ENCODE measurements at regions not wholly inside any gene's neighbourhood (a gene's known extent, or its start where the extent isn't known, plus 50 kb on each side); places are given as distances from the start of the nearest gene placed in this dataset.
A peak's percentile ranks its signal among the peaks of the same experiment; 100 is the strongest.

DNA sequence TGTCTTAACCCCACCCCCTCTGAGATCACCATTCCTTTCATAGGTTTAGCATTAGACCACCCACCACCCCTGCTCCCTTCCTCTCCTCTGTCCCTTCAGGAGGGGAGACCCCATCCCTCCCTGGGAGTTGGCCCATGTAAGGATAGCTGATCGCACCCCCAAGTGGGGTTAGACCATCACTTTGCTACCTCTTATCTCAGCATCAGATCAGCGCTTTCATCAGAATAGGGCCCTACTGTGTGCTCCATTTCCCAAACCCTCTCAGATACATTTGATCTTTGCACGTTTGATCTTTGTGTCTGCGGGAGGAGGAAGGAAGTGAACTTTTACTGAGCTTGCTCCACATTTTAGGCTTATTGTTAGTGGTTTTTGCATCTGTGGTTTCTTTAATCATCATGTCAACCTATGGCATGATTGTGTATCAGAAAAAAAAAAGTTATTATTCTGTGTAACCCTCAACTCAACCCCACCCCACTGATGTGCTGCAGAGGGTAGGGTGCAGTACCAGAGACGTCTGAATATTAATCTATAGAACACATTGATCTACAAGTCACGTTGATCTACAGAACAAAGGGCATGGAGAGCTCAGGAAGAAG lies 81.2 kb downstream of the PDCL3 start:
- POLR2A ChIA-PET = interaction anchor here (0.6 to 1.8 kb wide), 7 partner anchors 10 to 368 kb away, joined by 3 to 4 read pairs (median 3); no protein-coding TSS in a partner anchor
- H3K4me1 Mint-ChIP-seq = peaks cover 37% of the 10 kb centered on the region

DNA sequence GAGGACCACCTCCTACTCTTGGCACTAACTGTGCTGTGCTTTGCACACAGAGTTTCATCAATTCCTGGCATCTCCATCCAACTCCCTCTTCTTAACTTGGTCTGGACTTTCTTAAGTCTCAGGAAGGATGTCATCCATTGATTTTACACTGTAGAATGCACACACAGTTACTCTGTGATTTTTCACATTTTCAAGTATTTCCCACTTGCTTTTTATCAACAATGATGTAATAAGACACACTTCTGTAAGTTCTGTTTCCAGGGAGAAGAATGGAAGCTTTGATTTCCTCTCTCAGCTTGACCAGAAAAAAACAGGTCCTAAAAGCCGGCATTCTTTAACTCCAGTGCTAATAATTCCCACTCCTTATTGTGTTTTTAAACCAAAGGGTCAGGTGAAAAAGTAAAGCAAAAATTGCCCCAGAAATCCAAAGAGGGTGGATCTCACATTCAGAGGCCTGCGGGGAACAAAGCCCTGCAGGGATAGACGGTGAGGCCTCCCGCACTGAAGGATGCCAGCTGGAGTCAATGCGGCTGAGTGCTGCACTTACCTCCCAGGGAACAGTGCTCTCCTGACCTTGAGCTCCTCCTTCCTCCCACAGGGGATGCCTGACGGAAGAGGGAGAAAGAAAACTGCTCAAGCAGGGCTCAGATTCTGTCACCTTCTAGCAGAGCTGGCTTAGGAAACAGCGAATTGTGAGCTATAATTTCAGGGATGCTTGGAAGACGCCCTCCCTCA lies 83.1 kb downstream of the PDCL3 start:
- CTCF ChIA-PET = no interaction called here
- H3K4me3 Mint-ChIP-seq = no peak overlapping the region
- no peaks in the 10 kb centered on the region for H3K27me3 Mint-ChIP-seq
- H3K27ac Mint-ChIP-seq = no peak overlapping the region
- H3K9me3 Mint-ChIP-seq = peaks cover 6% of the 10 kb centered on the region
- POLR2A ChIA-PET = no interaction called here
- no peak for DNase-seq
- H3K36me3 Mint-ChIP-seq (ENCODE audit: low read depth) = no peaks in the 10 kb centered on the region
- peaks cover 39% of the 10 kb centered on the region for H3K4me1 Mint-ChIP-seq

More for the DNA sequence above, 81.2 kb downstream of the PDCL3 start:
- no peak overlapping the region for H3K4me3 Mint-ChIP-seq
- H3K27ac Mint-ChIP-seq = peak overlapping the region; percentile 69
- CTCF ChIA-PET = interaction anchor here (0.8 to 2.5 kb wide), 5 partner anchors 13 to 298 kb away, joined by 3 to 6 read pairs (median 4); no protein-coding TSS in a partner anchor
- no peaks in the 10 kb centered on the region for H3K36me3 Mint-ChIP-seq (ENCODE audit: low read depth)
- peak; percentile 24 for DNase-seq
- peaks cover 7% of the 10 kb centered on the region for H3K27me3 Mint-ChIP-seq
- peaks cover 3% of the 10 kb centered on the region for H3K9me3 Mint-ChIP-seq

DNA sequence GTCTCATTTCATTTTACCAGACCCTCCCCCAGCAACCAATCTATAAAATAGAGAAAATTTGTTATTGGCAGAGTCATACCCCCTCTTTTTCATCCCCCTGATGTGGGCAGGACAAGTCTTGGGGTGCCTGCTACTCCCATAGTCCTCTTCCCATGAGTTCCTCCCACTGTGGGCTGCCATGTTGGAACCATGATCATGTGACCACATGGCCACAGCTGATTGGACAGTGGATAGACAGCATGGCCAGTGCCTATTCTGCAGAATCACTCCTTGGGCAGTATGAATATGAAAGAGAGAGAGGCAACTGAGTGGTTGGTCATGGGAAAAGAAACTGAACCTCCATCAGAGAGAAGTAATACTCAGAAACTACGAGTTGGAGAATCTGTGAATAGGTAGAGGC lies 84.9 kb downstream of the PDCL3 start:
- no peak for DNase-seq
- H3K27me3 Mint-ChIP-seq = no peaks in the 10 kb centered on the region
- CTCF ChIA-PET = no interaction called here

DNA sequence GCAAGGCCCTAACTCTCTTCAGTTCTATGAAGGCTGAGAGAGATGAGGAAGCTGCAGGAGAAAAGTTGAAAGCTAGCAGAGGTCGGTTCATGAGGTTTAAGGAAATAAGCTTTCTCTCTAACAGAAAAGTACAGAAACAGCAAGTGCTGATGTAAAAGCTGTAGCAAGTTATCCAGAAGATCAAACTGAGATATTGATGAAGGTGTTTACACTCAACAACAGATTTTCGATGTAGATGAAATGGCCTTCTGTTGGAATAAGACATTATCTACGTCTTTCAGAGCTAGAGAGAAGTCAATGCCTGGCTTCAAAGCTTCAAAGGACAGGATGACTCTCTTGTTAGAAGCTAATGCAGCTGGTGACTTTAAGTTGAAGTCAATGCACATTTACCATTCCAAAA lies 87.4 kb downstream of the PDCL3 start:
- POLR2A ChIA-PET = interaction anchor here (1.4 kb wide), 1 partner anchor 18 kb away, joined by 5 read pairs; no protein-coding TSS in a partner anchor
- H3K9me3 Mint-ChIP-seq = peaks cover 6% of the 10 kb centered on the region
- no peak for DNase-seq
- no peaks in the 10 kb centered on the region for H3K27me3 Mint-ChIP-seq
- CTCF ChIA-PET = interaction anchor here (0.9 to 1.2 kb wide), 2 partner anchors 10 to 40 kb away, joined by 3 read pairs; no protein-coding TSS in a partner anchor
- H3K4me1 Mint-ChIP-seq = peaks cover 10% of the 10 kb centered on the region
- H3K36me3 Mint-ChIP-seq (ENCODE audit: low read depth) = no peaks in the 10 kb centered on the region
- H3K27ac Mint-ChIP-seq = no peak overlapping the region
- no peak overlapping the region for H3K4me3 Mint-ChIP-seq

More for the DNA sequence above, 84.9 kb downstream of the PDCL3 start:
- Mint-ChIP-seq H3K4me1 (peaks cover 31% of the 10 kb centered on the region), H3K27ac (no peak overlapping the region), H3K4me3 (no peak overlapping the region), H3K36me3 (ENCODE audit: low read depth) (no peaks in the 10 kb centered on the region), H3K9me3 (peaks cover 6% of the 10 kb centered on the region)
- POLR2A ChIA-PET = no interaction called here

DNA sequence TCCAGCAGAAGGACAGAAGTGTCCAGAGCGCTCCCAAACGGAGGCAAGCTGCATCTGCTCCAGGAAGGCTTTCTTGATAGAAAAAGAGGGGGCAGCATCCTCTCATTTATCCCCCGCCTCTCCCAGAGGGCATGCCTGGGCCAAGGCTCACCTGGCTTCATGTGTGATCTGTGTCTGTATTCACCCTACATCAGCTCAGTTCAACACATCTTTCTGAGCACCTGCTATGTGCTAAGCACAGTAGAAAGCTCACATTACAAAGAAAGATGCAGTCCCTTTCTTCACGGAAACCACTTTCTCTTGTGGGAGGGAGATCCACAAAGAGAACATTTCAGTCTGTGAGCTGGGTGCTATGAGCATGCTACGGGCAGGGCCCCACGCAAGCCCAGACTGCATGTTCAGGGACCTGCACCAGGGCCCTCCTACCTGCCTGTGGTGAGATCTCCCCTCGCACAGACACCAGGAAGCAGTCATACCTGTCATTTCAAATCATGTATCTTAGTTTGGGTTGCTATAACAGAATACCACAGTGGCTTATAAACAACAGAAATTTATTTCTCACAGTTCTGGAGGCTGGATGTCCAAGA lies 90.7 kb downstream of the PDCL3 start:
- DNase-seq = no peak
- CTCF ChIA-PET = no interaction called here
- Mint-ChIP-seq H3K4me3 (no peak overlapping the region), H3K36me3 (ENCODE audit: low read depth) (no peaks in the 10 kb centered on the region), H3K9me3 (peaks cover 3% of the 10 kb centered on the region), H3K27ac (no peak overlapping the region), H3K4me1 (peaks cover 8% of the 10 kb centered on the region), H3K27me3 (no peaks in the 10 kb centered on the region)
- POLR2A ChIA-PET = interaction anchor here (1.1 kb wide), 1 partner anchor 9 kb away, joined by 3 read pairs; no protein-coding TSS in a partner anchor

DNA sequence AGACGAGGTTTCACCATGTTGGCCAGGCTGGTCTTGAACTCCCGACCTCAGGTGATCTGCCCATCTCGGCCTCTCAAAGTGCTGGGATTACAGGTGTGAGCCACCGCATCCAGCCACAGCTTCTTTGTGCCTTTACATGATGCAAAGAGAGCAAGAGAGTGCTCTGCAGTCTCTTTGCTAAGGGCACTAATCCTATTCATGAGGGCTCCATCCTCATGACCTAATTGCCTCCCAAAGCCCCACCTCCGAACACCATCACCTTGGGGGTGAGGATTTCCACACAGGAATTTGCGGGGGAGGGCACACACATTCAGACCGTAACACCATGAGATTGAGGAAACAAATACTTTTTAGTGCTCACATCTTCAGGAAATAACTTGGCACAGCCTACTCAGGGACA lies 91.8 kb downstream of the PDCL3 start:
- CTCF ChIA-PET = no interaction called here
- DNase-seq = no peak
- H3K9me3 Mint-ChIP-seq = no peaks in the 10 kb centered on the region
- peaks cover 6% of the 10 kb centered on the region for H3K4me1 Mint-ChIP-seq
- H3K4me3 Mint-ChIP-seq = no peak overlapping the region
- H3K36me3 Mint-ChIP-seq (ENCODE audit: low read depth) = no peaks in the 10 kb centered on the region
- POLR2A ChIA-PET = no interaction called here
- H3K27ac Mint-ChIP-seq = no peak overlapping the region
- no peaks in the 10 kb centered on the region for H3K27me3 Mint-ChIP-seq

DNA sequence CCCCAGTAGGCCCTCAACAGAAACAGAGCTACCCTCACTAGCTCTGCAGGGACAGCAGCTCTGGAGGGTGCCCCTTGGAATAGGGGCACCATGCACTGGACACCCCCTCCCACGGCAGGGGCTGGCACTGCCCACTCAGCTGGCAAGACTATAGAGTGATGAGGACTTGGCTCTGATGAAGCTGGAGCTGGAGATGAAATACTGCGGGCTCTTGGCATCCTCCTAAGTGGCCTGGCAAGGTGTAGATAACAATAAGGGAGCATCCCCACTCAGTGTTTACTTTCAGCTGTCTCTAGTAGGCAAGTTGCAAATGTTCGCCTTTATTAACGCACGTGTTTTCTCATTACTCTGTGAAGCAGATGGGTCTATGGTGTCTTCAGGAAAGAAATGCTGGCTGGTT lies 92.7 kb downstream of the PDCL3 start:
- Mint-ChIP-seq H3K4me3 (no peak overlapping the region), H3K36me3 (ENCODE audit: low read depth) (no peaks in the 10 kb centered on the region), H3K27ac (no peak overlapping the region), H3K27me3 (peaks cover 7% of the 10 kb centered on the region), H3K9me3 (no peaks in the 10 kb centered on the region), H3K4me1 (no peaks in the 10 kb centered on the region)
- no peak for DNase-seq
- ChIA-PET CTCF (no interaction called here), POLR2A (no interaction called here)

DNA sequence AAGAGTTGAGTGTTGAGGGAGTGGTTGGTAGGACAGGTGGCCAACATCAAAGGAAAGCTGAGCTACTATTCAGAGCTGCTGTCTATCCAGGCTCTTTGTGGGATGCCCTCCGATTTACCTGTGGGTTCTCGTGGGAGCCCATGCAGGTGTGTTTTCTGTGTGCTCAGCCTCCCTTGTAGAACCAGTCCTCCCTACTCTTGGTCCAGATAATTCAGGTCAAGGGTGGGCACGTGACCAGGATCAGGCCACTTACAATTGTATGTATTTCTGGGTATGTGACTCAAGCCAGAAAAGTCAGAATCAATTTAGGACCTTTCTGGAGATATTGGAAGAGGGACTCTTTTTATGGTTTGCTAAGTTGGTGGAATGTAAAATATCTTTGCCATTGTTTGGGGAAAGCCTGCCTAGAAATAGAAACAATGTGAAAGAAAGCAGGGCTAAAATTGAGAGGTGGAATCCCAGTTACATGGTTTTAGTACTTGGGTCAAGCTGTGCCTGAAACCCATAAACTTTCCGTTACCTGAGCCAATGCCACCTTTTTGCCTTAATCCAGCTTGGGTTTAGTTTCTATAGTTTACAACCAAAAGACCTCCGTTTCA lies 93.2 kb downstream of the PDCL3 start:
- POLR2A ChIA-PET = no interaction called here

DNA sequence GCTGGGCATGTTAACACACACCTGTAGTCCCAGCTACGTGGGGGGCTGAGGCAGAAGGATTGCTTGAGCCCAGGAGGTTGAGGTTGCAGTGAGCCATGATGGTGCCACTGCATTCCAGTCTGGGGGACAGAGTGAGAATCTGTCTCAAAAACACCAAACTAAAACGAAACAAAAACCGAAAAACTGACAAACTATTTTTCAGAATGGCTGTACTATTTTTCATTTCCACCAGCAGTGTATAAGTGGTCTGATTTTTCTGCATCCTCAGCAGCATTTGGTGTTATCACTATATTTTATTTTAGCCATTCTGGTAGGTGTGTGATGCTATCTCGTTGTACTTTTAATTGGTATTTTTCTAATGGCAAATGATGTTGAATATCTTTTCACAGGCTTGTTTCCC lies 95.2 kb downstream of the PDCL3 start:
- Mint-ChIP-seq H3K27me3 (peaks cover 7% of the 10 kb centered on the region), H3K27ac (no peak overlapping the region), H3K4me3 (no peak overlapping the region), H3K4me1 (no peaks in the 10 kb centered on the region), H3K36me3 (ENCODE audit: low read depth) (no peaks in the 10 kb centered on the region), H3K9me3 (no peaks in the 10 kb centered on the region)
- ChIA-PET CTCF (interaction anchor here (0.7 kb wide), 1 partner anchor 48 kb away, joined by 5 read pairs; no protein-coding TSS in a partner anchor), POLR2A (no interaction called here)
- DNase-seq = no peak

More for the DNA sequence above, 93.2 kb downstream of the PDCL3 start:
- no peak for DNase-seq
- Mint-ChIP-seq H3K4me1 (no peaks in the 10 kb centered on the region), H3K4me3 (no peak overlapping the region), H3K9me3 (no peaks in the 10 kb centered on the region), H3K27ac (no peak overlapping the region), H3K36me3 (ENCODE audit: low read depth) (no peaks in the 10 kb centered on the region), H3K27me3 (peaks cover 7% of the 10 kb centered on the region)
- CTCF ChIA-PET = no interaction called here

DNA sequence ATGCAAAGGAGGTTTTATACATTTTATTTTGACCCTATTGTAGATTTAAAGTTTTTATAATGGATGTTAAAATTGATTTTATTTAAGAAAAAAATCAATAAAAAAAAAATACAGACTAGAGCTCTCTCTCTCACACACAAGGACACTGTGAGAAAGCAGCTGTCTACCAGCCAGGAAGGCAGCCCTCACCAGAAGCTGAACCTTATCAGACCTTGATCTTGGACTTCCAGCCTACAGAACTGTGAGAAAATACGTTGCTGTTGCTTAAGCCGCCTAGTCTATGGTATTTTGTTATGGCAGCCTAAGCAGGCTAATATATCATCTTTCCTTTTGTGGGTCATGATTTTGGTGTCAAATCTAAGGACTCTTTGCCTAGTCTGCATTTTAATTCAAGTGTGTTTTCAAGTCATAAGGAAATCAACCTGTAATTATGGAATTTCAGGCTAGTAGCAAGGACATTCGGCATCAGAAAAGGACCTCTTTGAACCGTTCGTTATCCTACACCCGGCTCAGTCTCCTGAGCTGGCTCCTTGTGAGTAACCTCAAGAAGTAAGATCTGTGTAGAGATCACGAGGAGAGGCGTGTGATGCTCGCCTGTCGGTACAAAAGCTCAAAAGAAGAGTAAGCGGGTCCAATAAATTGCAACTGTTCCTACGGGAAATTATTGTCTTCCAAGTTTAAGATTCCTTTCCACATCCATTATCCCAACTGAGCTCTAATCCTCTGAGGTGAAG lies 98.2 kb downstream of the PDCL3 start:
- Mint-ChIP-seq H3K4me3 (no peak overlapping the region), H3K9me3 (no peaks in the 10 kb centered on the region), H3K27me3 (peaks cover 7% of the 10 kb centered on the region), H3K4me1 (no peaks in the 10 kb centered on the region), H3K36me3 (ENCODE audit: low read depth) (no peaks in the 10 kb centered on the region), H3K27ac (no peak overlapping the region)
- CTCF ChIA-PET = interaction anchor here (1.1 kb wide), 1 partner anchor 11 kb away, joined by 3 read pairs; no protein-coding TSS in a partner anchor
- no peak for DNase-seq
- POLR2A ChIA-PET = no interaction called here

DNA sequence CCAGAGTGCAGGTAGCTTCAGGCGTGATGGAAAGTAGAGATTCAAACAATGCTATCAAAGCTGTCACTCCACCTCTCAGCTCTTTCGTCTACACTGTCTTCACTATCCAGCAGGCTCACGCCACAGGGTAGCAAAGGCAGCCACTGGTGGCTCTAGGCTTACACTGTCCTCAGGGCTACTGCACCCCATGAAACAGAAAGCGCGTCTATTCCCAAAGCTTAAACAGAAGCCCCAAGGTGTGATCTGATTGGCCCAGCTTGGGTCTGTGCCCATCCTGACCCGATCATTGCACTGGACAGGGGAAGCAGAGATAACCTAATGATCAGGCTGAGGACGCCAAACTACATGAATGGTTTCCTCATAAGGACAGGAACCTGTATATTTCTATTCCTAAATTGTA lies 100.1 kb downstream of the PDCL3 start:
- ChIA-PET CTCF (no interaction called here), POLR2A (no interaction called here)
- H3K4me3 Mint-ChIP-seq = no peak overlapping the region
- H3K27me3 Mint-ChIP-seq = peaks cover 7% of the 10 kb centered on the region
- no peaks in the 10 kb centered on the region for H3K9me3 Mint-ChIP-seq
- H3K4me1 Mint-ChIP-seq = no peaks in the 10 kb centered on the region
- no peak overlapping the region for H3K27ac Mint-ChIP-seq
- no peak for DNase-seq
- H3K36me3 Mint-ChIP-seq (ENCODE audit: low read depth) = no peaks in the 10 kb centered on the region

DNA sequence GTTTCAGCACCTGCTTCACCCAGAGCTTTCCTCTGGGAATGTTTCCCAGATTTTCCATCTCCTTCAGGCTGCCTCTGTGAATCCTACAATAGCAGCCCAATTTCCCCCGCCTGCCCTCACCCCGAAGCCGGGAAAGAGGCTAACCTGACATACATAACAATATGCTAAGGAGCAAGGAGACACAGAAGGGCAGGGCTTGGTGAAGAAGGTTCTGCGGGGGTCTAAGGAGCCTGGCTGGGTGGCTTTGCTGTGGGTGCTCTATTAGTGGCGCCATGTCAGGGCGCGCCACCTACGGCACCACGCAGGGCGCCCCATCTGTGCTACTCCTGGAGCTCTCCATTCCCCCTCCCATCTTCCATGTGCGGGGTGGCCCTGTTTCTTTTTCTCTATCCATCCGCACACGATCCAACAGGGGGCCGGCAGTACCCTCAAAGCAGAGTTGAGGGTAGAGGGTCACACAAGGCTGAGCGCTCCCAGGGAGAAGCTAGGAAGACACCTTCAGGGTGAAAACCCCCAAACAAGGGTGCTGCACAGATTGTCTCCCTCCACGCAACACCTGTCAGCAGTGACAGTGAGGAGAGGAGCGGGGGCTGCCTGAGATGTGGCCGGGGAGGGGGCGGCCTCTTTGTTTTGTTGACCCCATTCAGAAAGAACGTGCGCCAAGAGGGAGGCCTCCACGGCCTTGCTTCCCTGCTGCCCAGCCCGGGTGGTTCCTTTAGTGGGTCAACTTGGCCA lies 101.4 kb downstream of the PDCL3 start:
- POLR2A ChIA-PET = no interaction called here
- DNase-seq = no peak
- CTCF ChIA-PET = no interaction called here
- Mint-ChIP-seq H3K27me3 (peaks cover 7% of the 10 kb centered on the region), H3K4me3 (no peak overlapping the region), H3K9me3 (no peaks in the 10 kb centered on the region), H3K36me3 (ENCODE audit: low read depth) (no peaks in the 10 kb centered on the region), H3K4me1 (no peaks in the 10 kb centered on the region), H3K27ac (no peak overlapping the region)

All from activated CD4-positive, alpha-beta memory T cell treated with anti-CD3 and anti-CD28 coated beads, Interleukin-2, amount 10 ng/mL, durations not matched to agents 7 days and 5 days (primary cell).